SH-SY5Y (cell line): ENCODE measurements at regions not wholly inside any gene's neighbourhood (a gene's known extent, or its start where the extent isn't known, plus 50 kb on each side); places are given as distances from the start of the nearest gene placed in this dataset.

ENCODE experiments used
- GATA2 ChIP-seq: IDR thresholded peaks from 2 replicates; pipeline ENCODE4 v1.6.1; 2011; ENCODE audit warnings: mild to moderate bottlenecking, low read depth, low read length
- GATA3 ChIP-seq: IDR thresholded peaks from 2 replicates; pipeline ENCODE4 v1.6.1; 2011; ENCODE audit warnings: low read depth, mild to moderate bottlenecking, low read length, moderate library complexity

DNA sequence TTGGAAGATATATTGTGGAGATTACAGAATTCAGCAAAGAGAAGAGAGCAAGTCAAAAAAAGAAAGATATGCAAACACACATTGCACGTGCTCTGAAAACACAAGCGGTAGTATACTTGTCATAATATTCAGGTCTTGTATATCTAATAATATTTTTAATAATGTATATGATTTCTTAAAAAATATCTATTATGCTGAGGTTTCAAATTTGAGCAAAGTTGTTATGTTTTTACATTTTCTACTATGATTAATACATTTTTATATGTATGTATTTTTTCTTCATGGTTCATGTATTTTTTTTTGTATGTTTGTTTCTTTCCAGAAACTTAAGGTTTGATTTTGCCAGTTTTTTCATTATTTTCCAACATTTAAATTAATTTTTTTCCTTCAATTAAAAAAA, 752.4 kb upstream of the VSTM2A start:
- TF ChIP-seq GATA2 (no peak), GATA3 (no peak)

DNA sequence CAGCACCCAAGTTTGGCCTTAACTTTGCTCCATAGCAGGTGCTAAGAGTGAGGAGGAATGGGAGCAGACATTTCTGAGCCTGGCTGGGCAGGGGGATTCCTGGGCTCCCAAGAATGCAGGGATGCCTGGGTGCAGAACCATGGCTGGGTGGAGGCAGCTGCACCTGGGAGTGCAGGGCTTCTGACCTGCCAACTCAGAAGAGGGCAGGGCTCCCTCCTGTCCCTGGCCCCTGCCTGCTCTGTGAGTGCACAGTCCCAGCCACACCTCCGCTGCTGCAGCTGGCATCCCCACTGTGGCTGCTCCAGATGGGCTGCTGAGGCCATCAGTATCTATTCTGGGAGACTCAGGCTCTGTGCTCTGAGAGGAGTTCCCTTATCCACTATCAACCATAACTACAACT, 747.4 kb upstream of the VSTM2A start:
- TF ChIP-seq GATA3 (no peak), GATA2 (no peak)

DNA sequence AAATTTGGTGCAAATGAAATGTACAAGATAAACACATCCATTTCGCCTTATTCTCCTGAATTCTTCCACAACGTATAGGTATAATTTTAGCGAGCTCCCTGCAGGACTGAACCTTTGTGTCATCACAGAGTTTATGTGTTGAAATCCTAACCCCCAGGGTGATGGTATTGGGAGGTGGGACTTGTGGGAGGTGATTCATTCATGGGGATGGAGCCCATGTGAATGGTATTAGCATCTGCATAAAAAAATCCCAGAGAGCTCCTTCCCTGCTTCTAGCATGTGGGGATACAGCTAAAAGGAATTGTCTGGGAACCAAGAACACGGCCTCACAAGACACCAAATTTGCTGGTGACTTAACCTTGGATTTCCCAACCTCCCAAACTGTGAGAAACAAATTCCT, 741.4 kb upstream of the VSTM2A start:
- TF ChIP-seq GATA3: no peak
- no peak for TF ChIP-seq GATA2

DNA sequence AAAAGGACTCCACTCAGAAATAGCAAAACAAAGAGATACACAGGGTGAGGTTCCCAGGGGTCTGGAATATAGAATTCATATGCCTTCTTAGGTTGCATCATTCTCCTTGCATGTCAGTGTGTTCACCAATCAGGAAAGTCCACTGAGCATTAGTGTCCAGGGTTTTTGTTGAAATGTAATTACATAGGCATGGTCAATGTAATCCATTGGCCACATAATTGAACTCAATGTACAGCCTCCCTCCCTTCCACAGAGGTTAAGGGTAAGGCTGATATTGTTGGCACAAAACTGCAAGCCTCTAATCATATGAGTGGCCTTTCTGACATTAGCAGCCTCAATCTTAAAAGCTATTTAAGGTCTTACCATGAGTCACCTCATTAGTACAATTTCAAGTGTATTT, 736.1 kb upstream of the VSTM2A start:
- TF ChIP-seq GATA2: no peak

DNA sequence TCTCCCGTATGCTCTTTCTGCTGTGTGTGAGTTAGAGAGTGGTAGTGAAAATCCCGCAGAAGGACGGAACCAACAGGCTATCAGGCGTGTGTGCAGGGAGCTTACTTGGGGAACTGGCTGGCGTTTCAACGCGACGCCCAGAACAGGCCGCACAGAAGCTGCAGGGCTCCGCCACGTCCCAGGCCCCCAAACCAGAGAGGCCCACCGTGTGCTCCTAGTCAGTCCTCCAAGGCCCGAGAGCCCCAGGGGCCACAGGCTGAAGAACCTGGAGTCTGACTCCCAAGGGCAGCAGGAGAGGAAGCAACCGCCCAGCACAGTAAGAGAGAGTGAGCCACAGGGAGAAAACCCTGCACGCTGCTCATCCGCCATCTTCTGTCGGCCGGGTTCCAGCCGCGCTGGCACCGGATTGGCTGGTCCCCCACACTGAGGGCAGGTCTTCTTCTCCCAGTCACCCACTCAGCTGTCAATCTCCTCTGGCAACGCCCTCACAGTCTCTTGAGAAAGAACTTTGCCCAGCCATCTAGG, 730.6 kb upstream of the VSTM2A start:
- TF ChIP-seq GATA2 (no peak), GATA3 (no peak)

DNA sequence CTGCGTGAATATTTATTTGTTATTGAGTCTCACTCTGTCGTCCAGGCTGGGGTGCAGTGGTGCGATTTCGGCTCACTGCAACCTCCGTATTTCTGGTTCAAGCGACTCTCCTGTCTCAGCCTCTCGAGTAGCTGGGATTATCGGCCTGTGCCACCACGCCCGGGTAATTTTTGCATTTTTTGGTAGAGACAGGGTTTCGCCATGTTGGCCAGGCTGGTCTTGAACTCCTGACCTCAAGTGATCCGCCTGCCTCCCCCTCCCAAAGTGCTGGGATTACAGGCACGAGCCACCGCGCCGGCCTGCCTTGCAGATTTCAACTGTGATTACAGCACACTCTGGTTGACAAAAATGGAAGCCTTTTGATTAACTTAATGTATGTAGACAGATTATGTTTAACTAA, 730.0 kb upstream of the VSTM2A start:
- TF ChIP-seq GATA2 (no peak), GATA3 (no peak)

DNA sequence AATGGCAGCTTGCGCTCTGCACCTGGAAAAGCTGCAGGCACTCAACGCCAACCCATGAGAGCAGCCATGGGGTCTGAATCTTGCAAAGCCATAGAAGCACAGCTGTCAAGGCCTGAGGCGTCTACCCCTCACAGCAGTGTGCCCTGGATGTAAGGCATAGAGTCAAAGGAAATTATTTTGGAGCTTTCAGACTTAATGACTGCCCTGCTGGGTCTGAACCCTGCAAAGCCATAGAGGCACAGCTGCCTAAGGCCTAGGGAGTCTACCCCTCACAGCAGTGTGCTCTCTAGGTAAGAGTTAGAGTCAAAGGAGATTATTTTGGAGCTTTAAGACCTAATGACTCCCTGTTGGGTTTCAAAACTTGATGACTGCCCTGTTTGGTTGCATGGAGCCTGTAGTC, 706.9 kb upstream of the VSTM2A start:
- TF ChIP-seq GATA3: no peak
- no peak for TF ChIP-seq GATA2

DNA sequence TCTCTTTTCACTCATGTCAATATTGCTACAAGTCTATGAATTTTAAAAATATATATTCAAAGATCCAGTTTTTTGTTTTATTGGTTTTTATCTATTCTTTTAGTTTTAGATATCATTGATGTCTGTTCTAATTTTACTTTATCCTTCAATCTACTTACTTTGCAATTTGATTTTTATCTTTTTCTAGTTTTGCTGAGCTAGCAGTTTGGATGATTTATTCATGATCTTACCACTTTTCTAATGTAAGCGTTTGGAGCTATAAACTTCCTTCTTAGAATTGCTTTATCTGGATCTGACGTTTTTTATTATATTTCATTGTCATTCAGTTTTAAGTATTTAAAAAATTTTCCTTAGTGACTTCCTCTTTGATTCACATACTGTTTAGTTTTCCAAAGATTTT, 664.5 kb upstream of the VSTM2A start:
- TF ChIP-seq GATA3 (no peak), GATA2 (no peak)

DNA sequence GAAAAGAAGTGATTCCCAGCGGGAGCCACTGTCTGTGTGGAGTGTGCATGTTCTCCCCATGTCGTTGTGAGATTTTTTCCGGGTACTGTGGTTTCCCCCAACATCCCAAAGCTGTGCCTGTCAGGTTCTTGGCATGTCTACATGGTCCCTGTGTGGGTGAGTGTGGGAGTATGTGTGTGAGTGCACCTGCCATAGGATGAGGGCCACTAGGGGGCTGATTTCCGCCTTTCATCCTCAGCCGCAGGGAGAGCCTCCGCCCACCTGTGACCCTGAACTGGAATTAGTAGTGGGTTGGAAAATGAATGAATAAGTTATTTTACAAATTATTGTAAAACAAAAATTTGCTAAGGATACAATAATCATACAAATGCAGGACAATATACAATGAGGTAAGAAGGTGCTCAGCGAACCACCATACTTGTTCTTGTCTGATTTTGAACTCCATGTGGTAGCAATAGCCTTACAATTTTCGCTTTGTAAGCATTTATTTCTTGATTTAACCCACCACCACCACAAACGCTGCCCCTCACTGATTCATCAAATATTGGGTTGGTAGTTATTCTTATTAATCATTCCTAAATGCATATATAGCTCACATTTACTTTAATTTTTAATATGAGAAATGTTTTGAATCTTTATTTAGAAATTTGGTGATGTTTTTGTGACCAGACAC, 641.2 kb upstream of the VSTM2A start:
- TF ChIP-seq GATA2: no peak
- no peak for TF ChIP-seq GATA3

DNA sequence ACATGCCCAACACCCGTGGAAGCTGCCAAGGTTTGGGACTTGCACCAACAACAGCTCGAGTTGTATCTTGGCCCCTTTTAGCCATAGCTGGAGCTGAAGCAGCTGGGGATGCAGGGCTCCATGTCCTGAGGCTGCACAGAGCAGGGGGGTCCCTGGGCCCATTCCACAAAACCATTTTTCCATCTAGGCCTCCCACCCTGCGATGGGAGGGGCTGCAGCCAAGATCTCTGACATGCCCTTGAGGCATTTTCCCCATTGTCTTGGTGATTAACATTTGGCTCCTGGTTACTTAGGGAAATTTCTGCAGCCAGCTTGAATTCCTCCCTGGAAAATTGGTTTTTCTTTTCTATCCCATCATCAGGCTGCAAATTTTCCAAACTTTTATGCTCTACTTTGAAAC, 637.8 kb upstream of the VSTM2A start:
- TF ChIP-seq GATA3 (no peak), GATA2 (no peak)

DNA sequence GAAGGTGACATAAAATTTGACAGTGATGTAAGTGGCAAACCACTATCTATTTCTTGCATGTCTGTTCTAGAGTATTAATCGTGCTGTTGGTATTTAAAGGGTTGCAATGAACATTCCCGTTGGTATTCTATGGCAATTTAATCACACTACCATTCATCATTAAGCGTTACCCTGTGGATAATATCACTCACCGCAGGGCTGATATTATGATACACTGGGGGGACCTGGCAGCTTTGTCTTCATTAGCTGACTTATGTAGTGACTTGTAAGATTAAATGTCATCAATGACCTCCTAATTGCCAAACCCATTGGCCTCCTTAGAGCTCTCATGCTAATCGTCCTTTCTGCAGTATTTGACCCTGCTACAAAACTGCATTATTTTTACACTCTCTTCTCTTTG, 624.5 kb upstream of the VSTM2A start:
- no peak for TF ChIP-seq GATA2
- TF ChIP-seq GATA3: no peak

DNA sequence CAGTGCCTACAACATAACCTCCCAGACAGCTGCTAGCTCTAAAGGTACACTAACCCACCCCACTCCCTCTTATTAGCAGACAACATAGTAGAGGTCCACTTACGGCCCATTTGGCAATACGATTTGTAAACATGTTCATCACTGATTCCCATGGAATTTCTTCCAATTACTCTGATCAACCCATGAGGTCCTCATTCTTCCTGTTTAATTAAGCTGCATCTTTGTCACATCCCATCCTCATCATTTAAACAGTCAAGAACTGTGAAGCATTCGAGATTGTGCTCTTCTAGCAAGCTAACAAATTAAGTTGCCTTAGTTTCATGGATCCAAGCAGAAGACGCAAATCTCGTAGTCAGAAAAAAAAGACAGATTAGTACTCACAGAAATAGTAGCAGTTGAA, 622.2 kb upstream of the VSTM2A start:
- TF ChIP-seq GATA3: no peak
- TF ChIP-seq GATA2: no peak

DNA sequence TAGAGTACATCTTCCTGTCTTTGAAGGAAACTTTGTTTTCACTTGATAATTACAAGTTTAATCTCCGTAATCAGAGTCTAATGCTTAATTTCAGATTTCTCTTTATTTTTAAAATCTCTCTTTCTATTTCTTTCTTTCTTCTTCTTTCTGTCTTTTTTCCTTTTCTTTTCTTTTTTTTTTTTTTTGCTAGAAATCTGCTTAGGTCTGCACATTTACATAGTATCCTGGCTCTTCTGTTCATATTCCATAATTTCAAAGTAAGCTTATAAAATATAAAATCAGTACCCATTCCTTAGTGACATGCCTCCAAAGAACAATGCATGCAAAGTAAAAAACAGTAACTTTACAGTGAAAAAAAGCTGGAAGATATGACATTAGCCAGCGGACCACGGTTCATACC, 601.7 kb upstream of the VSTM2A start:
- TF ChIP-seq GATA3: no peak
- no peak for TF ChIP-seq GATA2

DNA sequence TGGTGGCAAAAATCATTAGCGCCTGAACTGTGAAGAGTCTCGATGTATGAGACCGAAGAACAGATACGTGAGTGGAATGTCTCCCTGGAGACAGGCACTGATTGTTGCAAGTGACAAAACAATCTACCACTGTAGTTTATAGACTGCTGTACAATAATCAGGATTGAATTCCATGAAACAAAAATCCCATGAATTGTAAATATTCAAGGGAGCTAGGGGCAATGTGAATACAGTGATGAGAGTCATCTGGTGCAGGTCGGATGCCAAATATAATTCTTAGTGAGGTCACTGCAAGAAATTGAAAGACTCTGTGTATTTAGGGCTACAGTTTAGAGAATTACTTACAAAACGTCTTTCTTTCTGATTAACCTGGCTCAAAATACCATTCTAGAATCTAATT, 594.4 kb upstream of the VSTM2A start:
- TF ChIP-seq GATA3: no peak
- no peak for TF ChIP-seq GATA2

DNA sequence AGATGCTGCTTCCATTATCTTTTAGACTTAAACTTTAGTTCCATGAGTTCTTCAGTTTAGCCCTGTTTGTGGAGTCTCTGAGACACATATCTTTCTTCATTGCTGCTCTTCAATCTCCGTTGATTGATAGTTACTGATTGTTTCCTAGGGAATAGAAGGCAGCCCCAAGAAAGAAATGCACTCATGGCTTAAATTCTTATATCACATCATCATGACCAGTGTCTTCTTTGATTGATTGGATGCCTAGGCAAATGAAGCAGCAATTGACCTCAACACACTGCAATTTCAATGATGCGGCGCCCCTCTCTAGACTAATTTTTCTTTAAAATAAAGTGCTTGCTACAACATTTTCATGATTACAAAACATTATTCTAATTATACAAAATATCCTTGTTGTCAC, 576.5 kb upstream of the VSTM2A start:
- TF ChIP-seq GATA2 (0 out of 2 replicates have a peak, but pooled peaks have one; percentile 25), GATA3 (no peak)

DNA sequence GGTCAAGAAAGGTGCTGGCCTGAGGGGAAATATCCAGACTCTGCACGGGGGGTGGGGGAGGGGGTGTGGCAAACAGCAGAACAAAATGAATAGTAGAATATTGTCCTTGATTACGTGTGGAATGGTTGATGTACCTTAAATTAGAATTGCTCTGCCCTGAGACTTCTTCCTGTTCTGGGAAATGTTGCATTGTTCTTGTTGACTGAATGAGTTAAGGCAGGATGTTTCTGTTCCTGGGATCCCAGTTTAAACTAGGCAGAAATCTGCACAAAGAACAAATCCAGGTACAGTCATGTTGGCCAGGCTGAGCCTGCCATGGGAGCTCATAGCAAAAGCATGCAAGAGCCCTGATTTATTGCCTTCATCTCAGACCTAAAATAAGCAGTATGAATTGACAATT, 558.7 kb upstream of the VSTM2A start:
- TF ChIP-seq GATA2: no peak
- no peak for TF ChIP-seq GATA3
